ENCODE measurements at regions not wholly inside any gene's neighbourhood (a gene's known extent, or its start where the extent isn't known, plus 50 kb on each side); places are given as distances from the start of the nearest gene placed in this dataset.

- peaks cover 5% of the 10 kb centered on the region for H3K27me3 Mint-ChIP-seq (ENCODE audit: insufficient read depth)
- no peak overlapping the region for H3K27ac ChIP-seq (ENCODE audit: low read depth, low read length)
- DNase-seq = no peak
Observed at GRCh38 chr15:85955501-85956391, 123.9 kb upstream of the AGBL1 start.

GRCh38 chr15:85956532-85957275, 123.0 kb upstream of the AGBL1 start:
- Mint-ChIP-seq H3K4me1 (no peaks in the 10 kb centered on the region), H3K9me3 (no peaks in the 10 kb centered on the region), H3K36me3 (ENCODE audit: low read depth) (no peaks in the 10 kb centered on the region), H3K4me3 (no peak overlapping the region), H3K27me3 (ENCODE audit: insufficient read depth) (peaks cover 5% of the 10 kb centered on the region), H3K27ac (no peak overlapping the region)
- no peak for DNase-seq
- Histone ChIP-seq H3K4me1 (ENCODE audit: control insufficient read depth, insufficient read depth, low read length) (no peaks in the 10 kb centered on the region), H3K4me3 (ENCODE audit: low read length) (no peak overlapping the region), H3K27ac (ENCODE audit: low read depth, low read length) (no peak overlapping the region), H3K9ac (ENCODE audit: extremely low read depth, low read length, poor library complexity, severe bottlenecking) (no peak overlapping the region), H3K36me3 (ENCODE audit: control insufficient read depth, insufficient read depth, low read length) (no peaks in the 10 kb centered on the region), H3K9me3 (ENCODE audit: control insufficient read depth, low read length) (no peaks in the 10 kb centered on the region), H3K27me3 (ENCODE audit: control insufficient read depth, insufficient read depth, low read length, poor library complexity, severe bottlenecking) (no peaks in the 10 kb centered on the region)
- TF ChIP-seq CTCF (conservative IDR thresholded peaks at IDR 0.05) = no peak
- 78% methylated on average over 1 of the region's 2 CpGs; no CpG with 5 or more reads in 1 of the 2 experiments for WGBS, 2 experiments (ENCODE audit: insufficient coverage in 1 of 2, insufficient read length in 1 of 2)

More at GRCh38 chr15:85955501-85956391, 123.9 kb upstream of the AGBL1 start:
- H3K9me3 Mint-ChIP-seq = no peaks in the 10 kb centered on the region
- no peak overlapping the region for H3K27ac Mint-ChIP-seq
- no peaks in the 10 kb centered on the region for H3K4me1 Mint-ChIP-seq
- TF ChIP-seq CTCF (conservative IDR thresholded peaks at IDR 0.05) = no peak
- Histone ChIP-seq H3K4me3 (ENCODE audit: low read length) (no peak overlapping the region), H3K36me3 (ENCODE audit: control insufficient read depth, insufficient read depth, low read length) (no peaks in the 10 kb centered on the region), H3K9ac (ENCODE audit: extremely low read depth, low read length, poor library complexity, severe bottlenecking) (no peak overlapping the region), H3K27me3 (ENCODE audit: control insufficient read depth, insufficient read depth, low read length, poor library complexity, severe bottlenecking) (no peaks in the 10 kb centered on the region), H3K9me3 (ENCODE audit: control insufficient read depth, low read length) (no peaks in the 10 kb centered on the region), H3K4me1 (ENCODE audit: control insufficient read depth, insufficient read depth, low read length) (no peaks in the 10 kb centered on the region)
- H3K4me3 Mint-ChIP-seq = no peak overlapping the region
- no peaks in the 10 kb centered on the region for H3K36me3 Mint-ChIP-seq (ENCODE audit: low read depth)
- 87 to 94% methylated on average over 3 of the region's 3 CpGs for WGBS, 2 experiments (ENCODE audit: insufficient coverage in 1 of 2, insufficient read length in 1 of 2)

- no peaks in the 10 kb centered on the region for H3K9me3 ChIP-seq (ENCODE audit: control insufficient read depth, low read length)
- no peaks in the 10 kb centered on the region for H3K9me3 Mint-ChIP-seq
- no peak overlapping the region for H3K9ac ChIP-seq (ENCODE audit: extremely low read depth, low read length, poor library complexity, severe bottlenecking)
- H3K36me3 ChIP-seq (ENCODE audit: control insufficient read depth, insufficient read depth, low read length) = no peaks in the 10 kb centered on the region
- DNase-seq = no peak
- no peak overlapping the region for H3K4me3 Mint-ChIP-seq
- H3K27me3 ChIP-seq (ENCODE audit: control insufficient read depth, insufficient read depth, low read length, poor library complexity, severe bottlenecking) = no peaks in the 10 kb centered on the region
- H3K27ac Mint-ChIP-seq = no peak overlapping the region
- WGBS, 2 experiments (ENCODE audit: insufficient coverage in 1 of 2, insufficient read length in 1 of 2) = 93 to 95% methylated on average over 2 to 4 of the region's 4 CpGs
- no peaks in the 10 kb centered on the region for H3K4me1 Mint-ChIP-seq
- H3K4me3 ChIP-seq (ENCODE audit: low read length) = no peak overlapping the region
- TF ChIP-seq CTCF (conservative IDR thresholded peaks at IDR 0.05) = no peak
- no peak overlapping the region for H3K27ac ChIP-seq (ENCODE audit: low read depth, low read length)
- no peaks in the 10 kb centered on the region for H3K36me3 Mint-ChIP-seq (ENCODE audit: low read depth)
- H3K4me1 ChIP-seq (ENCODE audit: control insufficient read depth, insufficient read depth, low read length) = no peaks in the 10 kb centered on the region
- H3K27me3 Mint-ChIP-seq (ENCODE audit: insufficient read depth) = no peaks in the 10 kb centered on the region
Observed at GRCh38 chr15:85959611-85960010, 120.1 kb upstream of the AGBL1 start.

Measured in endodermal cell (in vitro differentiated cells).